ENCODE measurements at regions not wholly inside any gene's neighbourhood (a gene's known extent, or its start where the extent isn't known, plus 50 kb on each side); places are given as distances from the start of the nearest gene placed in this dataset.

GRCh38 chr3:64327100-64327804, 102.0 kb upstream of the PRICKLE2 start:
- peak; percentile 88 to 89 for DNase-seq (ENCODE audit: low spot score in 2 of 2)
- Histone ChIP-seq H3K27me3 (no peaks in the 10 kb centered on the region), H3K4me1 (peaks cover 9% of the 10 kb centered on the region), H3K4me3 (no peak overlapping the region), H3K36me3 (no peaks in the 10 kb centered on the region), H3K27ac (peak overlapping the region; percentile 84), H3K9me3 (no peaks in the 10 kb centered on the region)
- peak in 2 of 3 donors; percentile 37 to 46 for TF ChIP-seq POLR2AphosphoS5 (IDR thresholded peaks at IDR 0.05)
- TF ChIP-seq CTCF (IDR thresholded peaks at IDR 0.05), result no peak
- peak in 1 of 2 donors; percentile 22 for TF ChIP-seq POLR2A (IDR thresholded peaks at IDR 0.05)
- TF ChIP-seq EP300 (IDR thresholded peaks at IDR 0.05), result peak; percentile 29
- 61% methylated on average over 11 of the region's 11 CpGs for WGBS

DNA sequence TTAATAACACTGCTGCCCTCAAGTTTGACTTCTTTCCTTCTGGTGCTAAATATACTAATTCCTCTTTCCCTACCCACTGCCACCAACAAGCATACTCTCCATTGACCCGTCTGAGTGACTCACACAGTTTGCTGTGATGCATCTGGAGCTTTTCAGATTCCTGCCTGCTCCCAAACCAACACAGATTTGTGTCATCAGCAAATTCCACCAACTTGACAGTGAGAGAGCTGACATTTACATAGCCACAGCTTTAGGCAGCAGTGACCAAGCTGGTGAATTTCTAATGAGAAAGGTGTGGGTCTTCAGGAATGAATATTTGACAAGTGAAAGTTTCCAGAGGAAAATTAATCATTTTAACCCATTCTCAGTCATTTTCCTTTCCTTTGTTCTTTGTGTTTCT, 96.5 kb upstream of the PRICKLE2 start:
- no peaks in the 10 kb centered on the region for H3K36me3 ChIP-seq
- no peak overlapping the region for H3K27ac ChIP-seq
- WGBS, result 53% methylated on average over 1 of the region's 1 CpG
- DNase-seq (ENCODE audit: low spot score in 2 of 2), result no peak
- no peaks in the 10 kb centered on the region for H3K9me3 ChIP-seq
- no peaks in the 10 kb centered on the region for H3K27me3 ChIP-seq
- no peak for TF ChIP-seq POLR2A (IDR thresholded peaks at IDR 0.05)
- peaks cover 5% of the 10 kb centered on the region for H3K4me1 ChIP-seq
- no peak overlapping the region for H3K4me3 ChIP-seq

- 96% methylated on average over 4 of the region's 4 CpGs for WGBS
- H3K36me3 ChIP-seq, result no peaks in the 10 kb centered on the region
- H3K4me3 ChIP-seq, result no peak overlapping the region
- no peaks in the 10 kb centered on the region for H3K9me3 ChIP-seq
- no peaks in the 10 kb centered on the region for H3K27me3 ChIP-seq
- no peaks in the 10 kb centered on the region for H3K4me1 ChIP-seq
- TF ChIP-seq CTCF (IDR thresholded peaks at IDR 0.05), result no peak
- no peak for TF ChIP-seq POLR2AphosphoS5 (IDR thresholded peaks at IDR 0.05)
- TF ChIP-seq POLR2A (IDR thresholded peaks at IDR 0.05), result no peak
- TF ChIP-seq EP300 (IDR thresholded peaks at IDR 0.05), result no peak
- DNase-seq (ENCODE audit: low spot score in 2 of 2), result no peak
- no peak overlapping the region for H3K27ac ChIP-seq
These were observed 94.1 kb upstream of the PRICKLE2 start for GRCh38 chr3:64319391-64319790.

GRCh38 chr3:64318668-64319271, 93.5 kb upstream of the PRICKLE2 start:
- Histone ChIP-seq H3K4me3 (no peak overlapping the region), H3K27me3 (no peaks in the 10 kb centered on the region), H3K4me1 (no peaks in the 10 kb centered on the region), H3K27ac (no peak overlapping the region), H3K9me3 (no peaks in the 10 kb centered on the region), H3K36me3 (no peaks in the 10 kb centered on the region)
- WGBS, result 95% methylated on average over 1 of the region's 1 CpG
- DNase-seq (ENCODE audit: low spot score in 2 of 2), result no peak
- TF ChIP-seq CTCF (IDR thresholded peaks at IDR 0.05) (no peak), POLR2AphosphoS5 (IDR thresholded peaks at IDR 0.05) (no peak), EP300 (IDR thresholded peaks at IDR 0.05) (no peak), POLR2A (IDR thresholded peaks at IDR 0.05) (no peak)

- H3K4me1 ChIP-seq, result no peaks in the 10 kb centered on the region
- H3K4me3 ChIP-seq, result no peak overlapping the region
- H3K27me3 ChIP-seq, result no peaks in the 10 kb centered on the region
- H3K36me3 ChIP-seq, result no peaks in the 10 kb centered on the region
- no peak overlapping the region for H3K27ac ChIP-seq
- 88% methylated on average over 3 of the region's 3 CpGs for WGBS
- no peak for DNase-seq (ENCODE audit: low spot score in 2 of 2)
- TF ChIP-seq POLR2A (IDR thresholded peaks at IDR 0.05) (no peak), EP300 (IDR thresholded peaks at IDR 0.05) (no peak), POLR2AphosphoS5 (IDR thresholded peaks at IDR 0.05) (no peak), CTCF (IDR thresholded peaks at IDR 0.05) (no peak)
- no peaks in the 10 kb centered on the region for H3K9me3 ChIP-seq
These were observed 92.7 kb upstream of the PRICKLE2 start for GRCh38 chr3:64318001-64318400.
